Mesendoderm (in vitro differentiated cells): ENCODE measurements at regions not wholly inside any gene's neighbourhood (a gene's known extent, or its start where the extent isn't known, plus 50 kb on each side); places are given as distances from the start of the nearest gene placed in this dataset.

Experiments
- DNase-seq: peaks from one replicate; pipeline ENCODE4 v3.0.0; 2013
- H2AK5ac ChIP-seq: 2 replicates; pipeline ENCODE4 v1.6.1; 2013; ENCODE audit warnings: low read length, inconsistent platforms
- H2BK120ac ChIP-seq: 2 replicates; pipeline ENCODE4 v1.6.1; 2013; ENCODE audit warnings: low read depth, mild to moderate bottlenecking, low read length, moderate library complexity, mixed read lengths
- H2BK15ac ChIP-seq: replicated peaks from 2 replicates; pipeline ENCODE4 v1.6.1; 2013; ENCODE audit warnings: low read depth, mild to moderate bottlenecking, moderate library complexity
- H2BK5ac ChIP-seq: 2 replicates; pipeline ENCODE4 v1.6.1; 2013; ENCODE audit warnings: low read length, inconsistent platforms
- H3K18ac ChIP-seq: 2 replicates; pipeline ENCODE4 v1.6.1; 2013; ENCODE audit warnings: mild to moderate bottlenecking, low read length, mixed read lengths
- H3K23ac ChIP-seq: one replicate; pipeline ENCODE4 v1.6.1; 2013; ENCODE audit warnings: low read length
- H3K27ac ChIP-seq: 2 replicates; pipeline ENCODE4 v1.5.1; 2013; ENCODE audit warnings: low read depth, mild to moderate bottlenecking, inconsistent platforms, low read length, moderate library complexity
- H3K27me3 ChIP-seq: 2 replicates; pipeline ENCODE4 v1.6.1; 2013; ENCODE audit warnings: low read length, control low read depth, mild to moderate bottlenecking, inconsistent platforms; ENCODE audit not compliant: insufficient read depth, poor library complexity
- H3K36me3 ChIP-seq: 2 replicates; pipeline ENCODE4 v1.6.1; 2013; ENCODE audit warnings: low read length, inconsistent platforms; ENCODE audit not compliant: control insufficient read depth, insufficient read depth
- H3K4ac ChIP-seq: one replicate; pipeline ENCODE4 v1.6.1; 2013; ENCODE audit warnings: low read depth, mild to moderate bottlenecking, low read length, moderate library complexity
- H3K4me1 ChIP-seq: 2 replicates; pipeline ENCODE4 v1.6.1; 2013; ENCODE audit warnings: low read depth, low read length, inconsistent platforms; ENCODE audit not compliant: control insufficient read depth
- H3K4me2 ChIP-seq: 2 replicates; pipeline ENCODE4 v1.6.1; 2013; ENCODE audit warnings: low read length
- H3K4me3 ChIP-seq: 2 replicates; pipeline ENCODE4 v1.5.1; 2013; ENCODE audit warnings: mild to moderate bottlenecking, low read length
- H3K56ac ChIP-seq: one replicate; pipeline ENCODE4 v1.6.1; 2013; ENCODE audit warnings: low read length
- H3K79me1 ChIP-seq: 2 replicates; pipeline ENCODE4 v1.6.1; 2013; ENCODE audit warnings: low read length, inconsistent platforms
- H3K79me2 ChIP-seq: 2 replicates; pipeline ENCODE4 v1.6.1; 2013; ENCODE audit warnings: mild to moderate bottlenecking, low read length; ENCODE audit not compliant: control insufficient read depth, insufficient read depth
- H3K9ac ChIP-seq: 2 replicates; pipeline ENCODE4 v1.6.1; 2013; ENCODE audit warnings: low read length, inconsistent platforms
- H4K5ac ChIP-seq: one replicate; pipeline ENCODE4 v1.6.1; 2013; ENCODE audit warnings: low read length
- H4K8ac ChIP-seq: one replicate; pipeline ENCODE4 v1.6.1; 2013; ENCODE audit warnings: low read depth, mild to moderate bottlenecking, control low read depth, low read length, moderate library complexity
- WGBS: extraction: QIAGEN DNeasy Blood & Tissue Kit; methylation state at CpG from one replicate; pipeline ENCODE4 v1.1.7; 2013; ENCODE audit warnings: low lambda C conversion rate, missing lambda C conversion rate; ENCODE audit not compliant: insufficient coverage; ENCODE audit errors: extremely low coverage; 5-methylcytosine and 5-hydroxymethylcytosine counted together

DNA sequence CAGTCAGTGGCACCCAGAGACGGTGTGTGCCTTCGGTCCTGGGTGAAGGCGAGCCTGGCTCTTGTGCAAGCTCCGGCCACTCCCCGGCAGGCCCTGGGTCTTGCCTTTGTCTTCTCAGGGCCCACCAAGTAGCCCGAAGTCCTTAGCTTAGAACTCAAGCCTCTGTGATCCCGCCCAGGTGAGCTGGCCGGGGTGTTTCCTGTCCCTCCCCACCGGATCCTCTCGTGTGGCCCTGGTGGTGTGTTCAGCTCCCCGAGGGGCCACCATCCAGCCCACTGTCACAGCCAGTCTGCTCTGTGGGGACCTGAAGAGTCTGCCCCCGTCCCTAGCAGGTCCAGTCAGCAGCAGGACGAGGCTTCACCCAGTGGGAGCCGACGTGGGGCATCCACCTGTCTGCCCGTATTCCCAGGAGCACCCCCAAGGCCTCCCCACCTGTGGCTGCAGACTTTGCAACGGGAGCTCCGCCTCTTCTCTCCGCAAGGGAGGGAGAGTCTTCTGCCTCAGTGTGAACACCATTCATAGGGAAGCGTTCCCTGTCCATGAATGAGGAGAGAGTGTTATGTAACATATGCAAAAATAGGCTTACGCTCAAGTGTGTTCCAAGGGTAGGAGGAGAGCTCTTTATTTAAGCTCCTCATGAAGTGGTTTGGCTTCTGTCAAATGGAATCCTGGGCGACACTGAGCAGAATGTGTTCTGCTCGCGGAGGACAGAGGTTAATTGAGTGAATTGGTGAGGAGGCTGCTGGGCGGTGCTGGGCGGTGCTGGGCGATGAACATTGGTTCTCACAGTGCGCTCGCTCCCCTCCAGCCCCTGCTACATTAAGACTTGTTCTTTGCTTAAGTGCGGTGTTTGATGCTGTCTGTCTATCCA is 108.9 kb downstream of the CRYAA start:
- no peak overlapping the region for H3K27ac ChIP-seq
- peak; percentile 13 for DNase-seq
- H3K4me2 ChIP-seq, result peak overlapping the region; percentile 6
- no peak overlapping the region for H4K8ac ChIP-seq
- no peaks in the 10 kb centered on the region for H3K79me1 ChIP-seq
- H3K4me1 ChIP-seq, result no peaks in the 10 kb centered on the region
- no peak overlapping the region for H3K23ac ChIP-seq
- H2BK5ac ChIP-seq, result no peak overlapping the region
- H3K9ac ChIP-seq, result no peak overlapping the region
- no CpG with 5 or more reads among the region's 30 CpGs for WGBS
- H2BK120ac ChIP-seq, result no peak overlapping the region
- H3K79me2 ChIP-seq, result no peaks in the 10 kb centered on the region
- no peak overlapping the region for H3K4me3 ChIP-seq
- H3K36me3 ChIP-seq, result no peaks in the 10 kb centered on the region
- H3K27me3 ChIP-seq, result no peaks in the 10 kb centered on the region
- H2AK5ac ChIP-seq, result no peak overlapping the region
- no peak overlapping the region for H3K18ac ChIP-seq
- no peak overlapping the region for H3K56ac ChIP-seq
- no peak overlapping the region for H3K4ac ChIP-seq
- H4K5ac ChIP-seq, result no peak overlapping the region
- H2BK15ac ChIP-seq, result no peak overlapping the region

DNA sequence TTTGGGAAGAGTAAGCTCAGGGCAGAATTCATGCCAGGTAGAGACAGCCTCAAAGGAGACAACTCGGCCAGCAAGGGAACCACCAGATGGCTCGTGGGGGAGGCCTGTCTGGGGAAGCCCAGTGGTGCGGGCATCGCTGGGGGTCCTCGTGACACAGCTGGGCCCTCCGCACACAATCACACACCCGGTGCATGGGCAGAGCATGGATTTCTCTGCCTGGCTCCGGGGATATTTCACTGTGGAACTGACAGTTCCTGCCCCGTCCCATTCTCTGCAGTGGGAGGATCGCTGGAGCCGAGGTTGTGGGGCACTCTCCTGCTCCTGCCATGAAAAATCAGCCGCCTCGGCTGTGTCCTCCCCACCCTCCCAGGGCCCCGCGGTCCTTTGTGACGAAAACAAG is 108.0 kb downstream of the CRYAA start:
- no peak overlapping the region for H3K18ac ChIP-seq
- H2AK5ac ChIP-seq, result no peak overlapping the region
- H3K4me2 ChIP-seq, result no peak overlapping the region
- H3K4ac ChIP-seq, result no peak overlapping the region
- H3K79me2 ChIP-seq, result no peaks in the 10 kb centered on the region
- H4K8ac ChIP-seq, result no peak overlapping the region
- no peak overlapping the region for H3K4me3 ChIP-seq
- no peak overlapping the region for H3K27ac ChIP-seq
- H3K4me1 ChIP-seq, result no peaks in the 10 kb centered on the region
- no peaks in the 10 kb centered on the region for H3K79me1 ChIP-seq
- no CpG with 5 or more reads among the region's 16 CpGs for WGBS
- H3K56ac ChIP-seq, result no peak overlapping the region
- no peak for DNase-seq
- H2BK15ac ChIP-seq, result no peak overlapping the region
- H3K27me3 ChIP-seq, result no peaks in the 10 kb centered on the region
- H2BK120ac ChIP-seq, result no peak overlapping the region
- no peak overlapping the region for H3K9ac ChIP-seq
- H2BK5ac ChIP-seq, result no peak overlapping the region
- H3K36me3 ChIP-seq, result no peaks in the 10 kb centered on the region
- H4K5ac ChIP-seq, result no peak overlapping the region
- H3K23ac ChIP-seq, result no peak overlapping the region

DNA sequence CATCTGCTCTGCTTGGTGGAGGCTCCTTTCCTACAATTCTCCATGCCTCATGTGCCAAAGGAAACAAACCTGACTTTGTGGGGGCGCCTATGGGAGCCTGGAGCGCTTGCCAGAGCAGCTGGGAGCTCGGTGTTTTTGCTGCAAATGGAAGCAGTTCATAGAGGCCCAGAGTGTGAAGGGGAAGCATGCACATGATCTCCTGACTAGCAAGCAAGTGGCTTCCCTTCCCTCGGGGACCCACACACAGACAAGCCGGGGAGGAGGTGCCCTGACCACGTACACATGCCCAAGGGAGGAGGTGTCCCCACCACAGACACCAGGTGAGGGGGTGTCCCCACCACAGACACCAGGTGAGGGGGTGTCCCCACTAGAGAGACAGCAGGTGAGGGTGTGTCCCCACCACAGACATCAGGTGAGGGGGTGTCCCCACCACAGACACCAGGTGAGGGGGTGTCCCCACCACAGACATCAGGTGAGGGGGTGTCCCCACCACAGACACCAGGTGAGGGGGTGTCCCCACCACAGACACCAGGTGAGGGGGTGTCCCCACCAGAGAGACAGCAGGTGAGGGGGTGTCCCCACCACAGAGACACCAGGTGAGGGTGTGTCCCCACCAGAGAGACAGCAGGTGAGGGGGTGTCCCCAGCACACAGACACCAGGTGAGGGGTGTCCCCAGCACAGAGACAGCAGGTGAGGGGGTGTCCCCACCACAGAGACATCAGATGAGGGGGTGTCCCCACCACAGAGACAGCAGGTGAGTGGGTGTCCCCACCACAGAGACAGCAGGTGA is 106.8 kb downstream of the CRYAA start:
- H3K4me2 ChIP-seq, result no peak overlapping the region
- H3K36me3 ChIP-seq, result no peaks in the 10 kb centered on the region
- no peak overlapping the region for H3K18ac ChIP-seq
- H2BK5ac ChIP-seq, result no peak overlapping the region
- H3K23ac ChIP-seq, result no peak overlapping the region
- no peaks in the 10 kb centered on the region for H3K4me1 ChIP-seq
- no peak overlapping the region for H2AK5ac ChIP-seq
- H3K9ac ChIP-seq, result no peak overlapping the region
- H2BK120ac ChIP-seq, result no peak overlapping the region
- no peaks in the 10 kb centered on the region for H3K27me3 ChIP-seq
- H2BK15ac ChIP-seq, result no peak overlapping the region
- DNase-seq, result no peak
- no peak overlapping the region for H3K27ac ChIP-seq
- no peak overlapping the region for H4K8ac ChIP-seq
- no peak overlapping the region for H4K5ac ChIP-seq
- H3K4me3 ChIP-seq, result no peak overlapping the region
- H3K79me1 ChIP-seq, result no peaks in the 10 kb centered on the region
- no peak overlapping the region for H3K56ac ChIP-seq
- WGBS, result no CpG with 5 or more reads among the region's 6 CpGs
- no peak overlapping the region for H3K4ac ChIP-seq
- no peaks in the 10 kb centered on the region for H3K79me2 ChIP-seq

- no peak overlapping the region for H3K18ac ChIP-seq
- no peak overlapping the region for H2BK5ac ChIP-seq
- H3K79me1 ChIP-seq, result no peaks in the 10 kb centered on the region
- no peak overlapping the region for H3K56ac ChIP-seq
- WGBS, result no CpG with 5 or more reads among the region's 6 CpGs
- DNase-seq, result no peak
- no peak overlapping the region for H4K8ac ChIP-seq
- H3K27me3 ChIP-seq, result no peaks in the 10 kb centered on the region
- H2BK120ac ChIP-seq, result no peak overlapping the region
- H4K5ac ChIP-seq, result no peak overlapping the region
- H2AK5ac ChIP-seq, result no peak overlapping the region
- no peak overlapping the region for H3K9ac ChIP-seq
- H3K4me2 ChIP-seq, result no peak overlapping the region
- no peak overlapping the region for H3K4ac ChIP-seq
- no peaks in the 10 kb centered on the region for H3K36me3 ChIP-seq
- no peaks in the 10 kb centered on the region for H3K79me2 ChIP-seq
- H3K27ac ChIP-seq, result no peak overlapping the region
- H3K4me1 ChIP-seq, result no peaks in the 10 kb centered on the region
- H2BK15ac ChIP-seq, result no peak overlapping the region
- no peak overlapping the region for H3K23ac ChIP-seq
- H3K4me3 ChIP-seq, result no peak overlapping the region
These were observed 106.1 kb downstream of the CRYAA start for GRCh38 chr21:43274946-43275310.

- Histone ChIP-seq H3K27ac (no peak overlapping the region), H4K5ac (no peak overlapping the region), H3K9ac (no peak overlapping the region), H2AK5ac (no peak overlapping the region), H4K8ac (no peak overlapping the region), H3K4me2 (no peak overlapping the region), H3K79me2 (no peaks in the 10 kb centered on the region), H3K4me3 (no peak overlapping the region), H3K4me1 (no peaks in the 10 kb centered on the region), H3K23ac (no peak overlapping the region), H3K27me3 (no peaks in the 10 kb centered on the region), H3K18ac (no peak overlapping the region), H3K36me3 (no peaks in the 10 kb centered on the region), H2BK5ac (no peak overlapping the region), H2BK120ac (no peak overlapping the region), H3K56ac (no peak overlapping the region), H3K79me1 (no peaks in the 10 kb centered on the region), H3K4ac (no peak overlapping the region), H2BK15ac (no peak overlapping the region)
- DNase-seq, result no peak
- WGBS, result no CpG with 5 or more reads among the region's 21 CpGs
These were observed 105.5 kb downstream of the CRYAA start for GRCh38 chr21:43274022-43274945.
